ENCODE measurements at regions not wholly inside any gene's neighbourhood (a gene's known extent, or its start where the extent isn't known, plus 50 kb on each side); places are given as distances from the start of the nearest gene placed in this dataset.

GRCh38 chr7:25420771-25421170 lies 192.5 kb upstream of the NPVF start:
- no peak overlapping the region for H3K4me3 ChIP-seq (ENCODE audit: low read length)
- H3K9me3 ChIP-seq (ENCODE audit: low read depth, low read length) = no peaks in the 10 kb centered on the region
- peaks cover 3% of the 10 kb centered on the region for H3K27me3 ChIP-seq (ENCODE audit: insufficient read depth, low read length)
- no peaks in the 10 kb centered on the region for H3K4me1 ChIP-seq (ENCODE audit: insufficient read depth, low read length)

GRCh38 chr7:25424113-25424512 lies 195.8 kb upstream of the NPVF start:
- H3K9me3 ChIP-seq (ENCODE audit: low read depth, low read length) = no peaks in the 10 kb centered on the region

GRCh38 chr7:25424855-25425254 lies 196.6 kb upstream of the NPVF start:
- H3K27me3 ChIP-seq (ENCODE audit: insufficient read depth, low read length) = no peaks in the 10 kb centered on the region
- H3K9me3 ChIP-seq (ENCODE audit: low read depth, low read length) = no peaks in the 10 kb centered on the region
- H3K4me1 ChIP-seq (ENCODE audit: insufficient read depth, low read length) = no peaks in the 10 kb centered on the region
- no peak overlapping the region for H3K4me3 ChIP-seq (ENCODE audit: low read length)

More at GRCh38 chr7:25424113-25424512, 195.8 kb upstream of the NPVF start:
- Histone ChIP-seq H3K27me3 (ENCODE audit: insufficient read depth, low read length) (no peaks in the 10 kb centered on the region), H3K4me3 (ENCODE audit: low read length) (no peak overlapping the region), H3K4me1 (ENCODE audit: insufficient read depth, low read length) (no peaks in the 10 kb centered on the region)

GRCh38 chr7:25427721-25428120 lies 199.4 kb upstream of the NPVF start:
- H3K9me3 ChIP-seq (ENCODE audit: low read depth, low read length) = no peaks in the 10 kb centered on the region
- H3K4me3 ChIP-seq (ENCODE audit: low read length) = no peak overlapping the region
- H3K4me1 ChIP-seq (ENCODE audit: insufficient read depth, low read length) = no peaks in the 10 kb centered on the region
- H3K27me3 ChIP-seq (ENCODE audit: insufficient read depth, low read length) = no peaks in the 10 kb centered on the region

GRCh38 chr7:25429731-25430130 lies 201.4 kb upstream of the NPVF start:
- Histone ChIP-seq H3K4me3 (ENCODE audit: low read length) (no peak overlapping the region), H3K27me3 (ENCODE audit: insufficient read depth, low read length) (no peaks in the 10 kb centered on the region), H3K4me1 (ENCODE audit: insufficient read depth, low read length) (no peaks in the 10 kb centered on the region), H3K9me3 (ENCODE audit: low read depth, low read length) (no peaks in the 10 kb centered on the region)

- Histone ChIP-seq H3K9me3 (ENCODE audit: low read depth, low read length) (no peaks in the 10 kb centered on the region), H3K4me1 (ENCODE audit: insufficient read depth, low read length) (no peaks in the 10 kb centered on the region), H3K4me3 (ENCODE audit: low read length) (no peak overlapping the region), H3K27me3 (ENCODE audit: insufficient read depth, low read length) (no peaks in the 10 kb centered on the region)
Observed at GRCh38 chr7:25430200-25430931, 202.1 kb upstream of the NPVF start.

GRCh38 chr7:25431956-25432450 lies 203.7 kb upstream of the NPVF start:
- Histone ChIP-seq H3K27me3 (ENCODE audit: insufficient read depth, low read length) (no peaks in the 10 kb centered on the region), H3K4me1 (ENCODE audit: insufficient read depth, low read length) (no peaks in the 10 kb centered on the region), H3K9me3 (ENCODE audit: low read depth, low read length) (no peaks in the 10 kb centered on the region), H3K4me3 (ENCODE audit: low read length) (no peak overlapping the region)

GRCh38 chr7:25432807-25433206 lies 204.5 kb upstream of the NPVF start:
- H3K27me3 ChIP-seq (ENCODE audit: insufficient read depth, low read length) = peaks cover 4% of the 10 kb centered on the region
- H3K4me1 ChIP-seq (ENCODE audit: insufficient read depth, low read length) = no peaks in the 10 kb centered on the region
- H3K9me3 ChIP-seq (ENCODE audit: low read depth, low read length) = no peaks in the 10 kb centered on the region
- H3K4me3 ChIP-seq (ENCODE audit: low read length) = no peak overlapping the region

- H3K4me1 ChIP-seq (ENCODE audit: insufficient read depth, low read length) = no peaks in the 10 kb centered on the region
- peaks cover 7% of the 10 kb centered on the region for H3K9me3 ChIP-seq (ENCODE audit: low read depth, low read length)
- H3K27me3 ChIP-seq (ENCODE audit: insufficient read depth, low read length) = peaks cover 4% of the 10 kb centered on the region
- H3K4me3 ChIP-seq (ENCODE audit: low read length) = no peak overlapping the region
Observed at GRCh38 chr7:25436413-25436812, 208.1 kb upstream of the NPVF start.

- Histone ChIP-seq H3K4me3 (ENCODE audit: low read length) (no peak overlapping the region), H3K27me3 (ENCODE audit: insufficient read depth, low read length) (peaks cover 4% of the 10 kb centered on the region), H3K4me1 (ENCODE audit: insufficient read depth, low read length) (no peaks in the 10 kb centered on the region), H3K9me3 (ENCODE audit: low read depth, low read length) (peaks cover 13% of the 10 kb centered on the region)
Observed at GRCh38 chr7:25437308-25437707, 209.0 kb upstream of the NPVF start.

- no peak overlapping the region for H3K4me3 ChIP-seq (ENCODE audit: low read length)
- peaks cover 19% of the 10 kb centered on the region for H3K9me3 ChIP-seq (ENCODE audit: low read depth, low read length)
- no peaks in the 10 kb centered on the region for H3K4me1 ChIP-seq (ENCODE audit: insufficient read depth, low read length)
- H3K27me3 ChIP-seq (ENCODE audit: insufficient read depth, low read length) = no peaks in the 10 kb centered on the region
Observed at GRCh38 chr7:25444991-25445390, 216.7 kb upstream of the NPVF start.

- H3K27me3 ChIP-seq (ENCODE audit: insufficient read depth, low read length) = no peaks in the 10 kb centered on the region
- peaks cover 6% of the 10 kb centered on the region for H3K9me3 ChIP-seq (ENCODE audit: low read depth, low read length)
- no peak overlapping the region for H3K4me3 ChIP-seq (ENCODE audit: low read length)
- no peaks in the 10 kb centered on the region for H3K4me1 ChIP-seq (ENCODE audit: insufficient read depth, low read length)
Observed at GRCh38 chr7:25448301-25448700, 220.0 kb upstream of the NPVF start.

- H3K4me3 ChIP-seq (ENCODE audit: low read length) = no peak overlapping the region
- no peaks in the 10 kb centered on the region for H3K4me1 ChIP-seq (ENCODE audit: insufficient read depth, low read length)
- no peaks in the 10 kb centered on the region for H3K27me3 ChIP-seq (ENCODE audit: insufficient read depth, low read length)
- no peaks in the 10 kb centered on the region for H3K9me3 ChIP-seq (ENCODE audit: low read depth, low read length)
Observed at GRCh38 chr7:25454020-25454419, 225.7 kb upstream of the NPVF start.

GRCh38 chr7:25454562-25455041 lies 226.3 kb upstream of the NPVF start:
- H3K4me3 ChIP-seq (ENCODE audit: low read length) = no peak overlapping the region
- no peaks in the 10 kb centered on the region for H3K9me3 ChIP-seq (ENCODE audit: low read depth, low read length)
- no peaks in the 10 kb centered on the region for H3K27me3 ChIP-seq (ENCODE audit: insufficient read depth, low read length)
- no peaks in the 10 kb centered on the region for H3K4me1 ChIP-seq (ENCODE audit: insufficient read depth, low read length)

- Histone ChIP-seq H3K4me3 (ENCODE audit: low read length) (no peak overlapping the region), H3K4me1 (ENCODE audit: insufficient read depth, low read length) (no peaks in the 10 kb centered on the region), H3K9me3 (ENCODE audit: low read depth, low read length) (no peaks in the 10 kb centered on the region), H3K27me3 (ENCODE audit: insufficient read depth, low read length) (no peaks in the 10 kb centered on the region)
Observed at GRCh38 chr7:25455683-25456251, 227.5 kb upstream of the NPVF start.

Measured in mononuclear cell (primary cell).